ENCODE measurements at regions not wholly inside any gene's neighbourhood (a gene's known extent, or its start where the extent isn't known, plus 50 kb on each side); places are given as distances from the start of the nearest gene placed in this dataset.
"Not testable (repeated sequence)": the region's sequence is repeated elsewhere in the genome, so short reads cannot be mapped to it uniquely, and the experiment has no call there.

- Mint-ChIP-seq H3K27ac (ENCODE audit: unreplicated experiment) (no peak overlapping the region), H3K4me1 (peaks cover 3% of the 10 kb centered on the region), H3K36me3 (ENCODE audit: low read depth) (no peaks in the 10 kb centered on the region), H3K4me3 (no peak overlapping the region), H3K9me3 (peaks cover 8% of the 10 kb centered on the region), H3K27me3 (ENCODE audit: low read depth) (peaks cover 6% of the 10 kb centered on the region)
- TF ChIP-seq CTCF (conservative IDR thresholded peaks at IDR 0.05), result no peak
- DNase-seq (ENCODE audit: low read depth, low spot score), result no peak
Observed at GRCh38 chr5:173392172-173392571, 64.0 kb upstream of the STC2 start.

GRCh38 chr5:173391031-173391430 is 62.8 kb upstream of the STC2 start:
- H3K36me3 Mint-ChIP-seq (ENCODE audit: low read depth), result no peaks in the 10 kb centered on the region
- no peak overlapping the region for H3K27ac Mint-ChIP-seq (ENCODE audit: unreplicated experiment)
- TF ChIP-seq CTCF (conservative IDR thresholded peaks at IDR 0.05), result no peak
- H3K4me1 Mint-ChIP-seq, result no peaks in the 10 kb centered on the region
- no peak overlapping the region for H3K4me3 Mint-ChIP-seq
- no peak for DNase-seq (ENCODE audit: low read depth, low spot score)
- peaks cover 8% of the 10 kb centered on the region for H3K9me3 Mint-ChIP-seq
- H3K27me3 Mint-ChIP-seq (ENCODE audit: low read depth), result peaks cover 6% of the 10 kb centered on the region

GRCh38 chr5:173387293-173387692 is 59.1 kb upstream of the STC2 start:
- not testable (repeated sequence) for H3K36me3 Mint-ChIP-seq (ENCODE audit: low read depth); DNase-seq (ENCODE audit: low read depth, low spot score); H3K4me3 Mint-ChIP-seq; H3K4me1 Mint-ChIP-seq; H3K9me3 Mint-ChIP-seq; H3K27ac Mint-ChIP-seq (ENCODE audit: unreplicated experiment); H3K27me3 Mint-ChIP-seq (ENCODE audit: low read depth)

- no peaks in the 10 kb centered on the region for H3K9me3 Mint-ChIP-seq
- no peak for TF ChIP-seq CTCF (conservative IDR thresholded peaks at IDR 0.05)
- no peak for DNase-seq (ENCODE audit: low read depth, low spot score)
Observed at GRCh38 chr5:173385832-173386360, 57.7 kb upstream of the STC2 start.

GRCh38 chr5:173383711-173384110 is 55.5 kb upstream of the STC2 start:
- H3K4me3 Mint-ChIP-seq, result no peak overlapping the region
- peaks cover 20% of the 10 kb centered on the region for H3K27me3 Mint-ChIP-seq (ENCODE audit: low read depth)
- no peaks in the 10 kb centered on the region for H3K9me3 Mint-ChIP-seq
- no peak overlapping the region for H3K27ac Mint-ChIP-seq (ENCODE audit: unreplicated experiment)
- DNase-seq (ENCODE audit: low read depth, low spot score), result no peak
- H3K4me1 Mint-ChIP-seq, result no peaks in the 10 kb centered on the region
- no peaks in the 10 kb centered on the region for H3K36me3 Mint-ChIP-seq (ENCODE audit: low read depth)
- no peak for TF ChIP-seq CTCF (conservative IDR thresholded peaks at IDR 0.05)

More at GRCh38 chr5:173385832-173386360, 57.7 kb upstream of the STC2 start:
- Mint-ChIP-seq H3K27ac (ENCODE audit: unreplicated experiment) (no peak overlapping the region), H3K4me1 (no peaks in the 10 kb centered on the region), H3K4me3 (no peak overlapping the region), H3K27me3 (ENCODE audit: low read depth) (peaks cover 10% of the 10 kb centered on the region), H3K36me3 (ENCODE audit: low read depth) (no peaks in the 10 kb centered on the region)

GRCh38 chr5:173378727-173379126 is 50.5 kb upstream of the STC2 start:
- Mint-ChIP-seq H3K4me1 (no peaks in the 10 kb centered on the region), H3K4me3 (no peak overlapping the region), H3K27me3 (ENCODE audit: low read depth) (peaks cover 16% of the 10 kb centered on the region), H3K27ac (ENCODE audit: unreplicated experiment) (no peak overlapping the region), H3K36me3 (ENCODE audit: low read depth) (no peaks in the 10 kb centered on the region), H3K9me3 (no peaks in the 10 kb centered on the region)
- no peak for DNase-seq (ENCODE audit: low read depth, low spot score)
- TF ChIP-seq CTCF (conservative IDR thresholded peaks at IDR 0.05), result no peak
